ENCODE measurements at regions not wholly inside any gene's neighbourhood (a gene's known extent, or its start where the extent isn't known, plus 50 kb on each side); places are given as distances from the start of the nearest gene placed in this dataset.
"Not testable (repeated sequence)": the region's sequence is repeated elsewhere in the genome, so short reads cannot be mapped to it uniquely, and the experiment has no call there.

DNA sequence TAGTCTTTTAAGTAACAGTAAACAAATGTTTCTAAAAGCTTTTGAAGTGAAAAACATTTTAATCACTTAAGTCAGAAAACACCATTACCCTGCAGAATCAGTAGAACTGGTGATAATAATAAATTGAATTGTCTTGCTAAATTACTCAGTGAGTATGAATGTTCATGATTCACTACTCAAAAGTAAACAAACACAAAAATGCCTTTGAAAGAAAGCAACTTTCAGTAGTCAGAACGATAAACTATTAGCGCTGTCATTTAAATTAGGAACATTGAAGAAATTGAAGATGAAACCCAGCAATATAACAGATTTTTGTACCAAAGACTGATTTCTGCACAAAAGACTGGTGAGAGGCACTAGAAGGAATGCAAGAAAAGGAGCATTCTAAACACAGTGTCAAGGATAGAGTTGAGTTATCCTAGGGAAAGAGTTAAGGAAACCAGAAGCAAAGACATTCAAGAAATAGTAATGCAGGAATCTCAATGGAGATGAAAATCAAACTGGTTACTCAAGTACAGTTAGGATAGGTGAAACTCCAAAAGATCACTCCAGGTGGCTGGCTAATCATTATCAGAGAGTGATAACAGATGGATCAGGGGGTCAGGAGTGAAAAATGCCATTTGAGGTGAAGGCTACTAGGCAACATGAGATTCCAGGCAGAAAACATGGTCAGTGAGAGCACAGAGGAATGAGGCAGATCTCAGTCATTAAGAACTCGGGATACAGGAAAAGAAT lies 77.4 kb upstream of the ALG10 start:
- TF ChIP-seq, protein P1, sequence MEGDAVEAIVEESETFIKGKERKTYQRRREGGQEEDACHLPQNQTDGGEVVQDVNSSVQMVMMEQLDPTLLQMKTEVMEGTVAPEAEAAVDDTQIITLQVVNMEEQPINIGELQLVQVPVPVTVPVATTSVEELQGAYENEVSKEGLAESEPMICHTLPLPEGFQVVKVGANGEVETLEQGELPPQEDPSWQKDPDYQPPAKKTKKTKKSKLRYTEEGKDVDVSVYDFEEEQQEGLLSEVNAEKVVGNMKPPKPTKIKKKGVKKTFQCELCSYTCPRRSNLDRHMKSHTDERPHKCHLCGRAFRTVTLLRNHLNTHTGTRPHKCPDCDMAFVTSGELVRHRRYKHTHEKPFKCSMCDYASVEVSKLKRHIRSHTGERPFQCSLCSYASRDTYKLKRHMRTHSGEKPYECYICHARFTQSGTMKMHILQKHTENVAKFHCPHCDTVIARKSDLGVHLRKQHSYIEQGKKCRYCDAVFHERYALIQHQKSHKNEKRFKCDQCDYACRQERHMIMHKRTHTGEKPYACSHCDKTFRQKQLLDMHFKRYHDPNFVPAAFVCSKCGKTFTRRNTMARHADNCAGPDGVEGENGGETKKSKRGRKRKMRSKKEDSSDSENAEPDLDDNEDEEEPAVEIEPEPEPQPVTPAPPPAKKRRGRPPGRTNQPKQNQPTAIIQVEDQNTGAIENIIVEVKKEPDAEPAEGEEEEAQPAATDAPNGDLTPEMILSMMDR (IDR thresholded peaks at IDR 0.05; ENCODE audit: unreplicated experiment): no peak
- Mint-ChIP-seq H3K4me3 (ENCODE audit: low read depth) (no peak overlapping the region), H3K4me1 (ENCODE audit: low read depth) (peaks cover 14% of the 10 kb centered on the region), H3K27me3 (no peaks in the 10 kb centered on the region), H3K9me3 (ENCODE audit: low read depth) (peaks cover 13% of the 10 kb centered on the region), H3K36me3 (ENCODE audit: insufficient read depth) (no peaks in the 10 kb centered on the region), H3K27ac (peak overlapping the region; percentile 50)
- no peak for DNase-seq (ENCODE audit: low spot score, unreplicated experiment)

DNA sequence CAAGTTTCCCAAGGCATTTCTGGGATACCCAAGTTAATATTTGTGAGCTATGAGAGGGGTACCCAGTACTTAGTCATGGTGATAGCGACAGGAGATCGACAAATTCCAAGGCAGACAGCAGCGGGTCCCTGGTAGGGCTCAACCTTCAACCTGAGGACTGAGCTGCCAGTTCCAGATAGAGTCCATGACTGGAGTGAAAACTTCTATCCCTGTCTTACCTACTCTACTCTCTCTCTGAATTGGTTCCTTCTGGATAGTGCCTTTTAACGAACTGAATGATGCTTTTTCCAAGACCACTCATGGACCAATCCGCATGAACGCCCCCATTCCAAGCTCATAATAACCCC lies 76.9 kb upstream of the ALG10 start:
- TF ChIP-seq, protein P1 (IDR thresholded peaks at IDR 0.05; ENCODE audit: unreplicated experiment): no peak
- H3K9me3 Mint-ChIP-seq (ENCODE audit: low read depth): peaks cover 18% of the 10 kb centered on the region
- no peaks in the 10 kb centered on the region for H3K36me3 Mint-ChIP-seq (ENCODE audit: insufficient read depth)
- H3K4me1 Mint-ChIP-seq (ENCODE audit: low read depth): peaks cover 14% of the 10 kb centered on the region
- no peak for DNase-seq (ENCODE audit: low spot score, unreplicated experiment)
- H3K4me3 Mint-ChIP-seq (ENCODE audit: low read depth): no peak overlapping the region
- H3K27me3 Mint-ChIP-seq: no peaks in the 10 kb centered on the region
- H3K27ac Mint-ChIP-seq: peak overlapping the region; percentile 74

DNA sequence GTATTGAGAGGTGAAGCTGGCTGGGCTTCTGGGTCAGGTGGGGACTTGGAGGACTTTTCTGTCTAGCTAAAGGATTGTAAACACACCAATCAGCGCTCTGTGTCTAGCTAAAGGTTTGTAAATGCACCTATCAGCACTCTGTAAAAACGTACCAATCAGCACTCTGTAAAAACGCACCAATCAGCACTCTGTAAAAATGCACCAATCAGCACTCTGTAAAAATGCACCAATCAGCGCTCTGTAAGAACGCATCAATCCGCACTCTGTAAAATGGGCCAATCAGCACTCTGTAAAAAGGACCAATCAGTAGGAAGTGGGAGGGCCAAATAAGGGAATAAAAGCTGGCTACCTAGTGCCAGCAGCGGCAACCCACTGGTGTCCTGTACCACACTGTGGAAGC lies 56.1 kb upstream of the ALG10 start:
- H3K4me1 Mint-ChIP-seq (ENCODE audit: low read depth); H3K27ac Mint-ChIP-seq; DNase-seq (ENCODE audit: low spot score, unreplicated experiment); H3K27me3 Mint-ChIP-seq; H3K36me3 Mint-ChIP-seq (ENCODE audit: insufficient read depth); H3K4me3 Mint-ChIP-seq (ENCODE audit: low read depth); H3K9me3 Mint-ChIP-seq (ENCODE audit: low read depth): not testable (repeated sequence)

DNA sequence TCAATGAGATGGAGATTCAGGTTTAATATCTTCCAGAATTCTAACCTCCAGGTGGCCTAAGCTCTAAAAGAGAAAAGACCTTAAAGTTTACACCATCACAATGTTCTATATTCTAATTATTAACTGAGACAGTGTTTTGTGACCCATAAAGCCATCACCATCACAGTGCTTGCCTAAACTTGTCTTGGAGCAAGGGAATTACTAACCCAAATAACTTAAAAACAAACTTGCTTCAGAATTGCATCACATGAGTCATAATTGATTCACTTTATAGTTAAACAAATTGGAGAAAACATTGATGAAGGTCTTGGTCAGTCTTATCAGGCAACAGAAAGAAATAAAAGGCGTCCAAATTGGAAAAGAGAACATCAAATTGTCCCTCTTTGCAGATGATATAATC lies 54.5 kb upstream of the ALG10 start:
- H3K4me1 Mint-ChIP-seq (ENCODE audit: low read depth): peaks cover 4% of the 10 kb centered on the region
- DNase-seq (ENCODE audit: low spot score, unreplicated experiment): no peak
- H3K27ac Mint-ChIP-seq: no peak overlapping the region

More for the DNA sequence above, 54.5 kb upstream of the ALG10 start:
- Mint-ChIP-seq H3K36me3 (ENCODE audit: insufficient read depth) (no peaks in the 10 kb centered on the region), H3K4me3 (ENCODE audit: low read depth) (no peak overlapping the region), H3K9me3 (ENCODE audit: low read depth) (peaks cover 15% of the 10 kb centered on the region), H3K27me3 (no peaks in the 10 kb centered on the region)
- TF ChIP-seq, protein P1 (IDR thresholded peaks at IDR 0.05; ENCODE audit: unreplicated experiment): no peak
